ENCODE measurements at regions not wholly inside any gene's neighbourhood (a gene's known extent, or its start where the extent isn't known, plus 50 kb on each side); places are given as distances from the start of the nearest gene placed in this dataset.

DNA sequence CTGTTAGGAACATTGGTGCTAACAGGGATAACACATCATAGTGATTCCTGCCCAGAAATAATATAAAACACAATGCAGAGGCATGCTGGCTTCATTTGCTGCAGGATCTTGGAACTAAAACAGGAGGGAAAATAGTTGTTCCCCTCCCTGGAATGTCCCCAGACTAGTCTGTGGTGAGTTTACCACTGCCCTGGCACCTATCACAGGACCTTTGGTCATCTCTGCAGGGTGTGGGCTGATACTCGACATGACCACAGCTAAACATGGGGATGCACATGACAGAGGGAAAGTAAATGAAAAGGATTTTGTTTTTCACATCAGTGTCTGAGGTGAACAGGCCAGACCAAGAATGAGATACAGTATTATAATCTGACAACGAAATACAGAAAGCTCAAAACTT is 160.2 kb upstream of the DKK2 start:
- TF ChIP-seq, protein P1, sequence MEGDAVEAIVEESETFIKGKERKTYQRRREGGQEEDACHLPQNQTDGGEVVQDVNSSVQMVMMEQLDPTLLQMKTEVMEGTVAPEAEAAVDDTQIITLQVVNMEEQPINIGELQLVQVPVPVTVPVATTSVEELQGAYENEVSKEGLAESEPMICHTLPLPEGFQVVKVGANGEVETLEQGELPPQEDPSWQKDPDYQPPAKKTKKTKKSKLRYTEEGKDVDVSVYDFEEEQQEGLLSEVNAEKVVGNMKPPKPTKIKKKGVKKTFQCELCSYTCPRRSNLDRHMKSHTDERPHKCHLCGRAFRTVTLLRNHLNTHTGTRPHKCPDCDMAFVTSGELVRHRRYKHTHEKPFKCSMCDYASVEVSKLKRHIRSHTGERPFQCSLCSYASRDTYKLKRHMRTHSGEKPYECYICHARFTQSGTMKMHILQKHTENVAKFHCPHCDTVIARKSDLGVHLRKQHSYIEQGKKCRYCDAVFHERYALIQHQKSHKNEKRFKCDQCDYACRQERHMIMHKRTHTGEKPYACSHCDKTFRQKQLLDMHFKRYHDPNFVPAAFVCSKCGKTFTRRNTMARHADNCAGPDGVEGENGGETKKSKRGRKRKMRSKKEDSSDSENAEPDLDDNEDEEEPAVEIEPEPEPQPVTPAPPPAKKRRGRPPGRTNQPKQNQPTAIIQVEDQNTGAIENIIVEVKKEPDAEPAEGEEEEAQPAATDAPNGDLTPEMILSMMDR (conservative IDR thresholded peaks at IDR 0.05), result no peak
- no peak for TF ChIP-seq EZH2 (IDR thresholded peaks at IDR 0.05; ENCODE audit: low read depth)
